HG03139 (cell line): ENCODE measurements at regions not wholly inside any gene's neighbourhood (a gene's known extent, or its start where the extent isn't known, plus 50 kb on each side); places are given as distances from the start of the nearest gene placed in this dataset.
"Not testable (repeated sequence)": the region's sequence is repeated elsewhere in the genome, so short reads cannot be mapped to it uniquely, and the experiment has no call there.

Source experiments
- ATAC-seq: cut with Tn5 transposase; IDR thresholded peaks from one replicate; pipeline ENCODE4 v1.9.1; 2021; ENCODE audit not compliant: unreplicated experiment

GRCh38 chr18:30245766-30246455, 796.6 kb downstream of the DSC3 start:
- ATAC-seq: no peak

DNA sequence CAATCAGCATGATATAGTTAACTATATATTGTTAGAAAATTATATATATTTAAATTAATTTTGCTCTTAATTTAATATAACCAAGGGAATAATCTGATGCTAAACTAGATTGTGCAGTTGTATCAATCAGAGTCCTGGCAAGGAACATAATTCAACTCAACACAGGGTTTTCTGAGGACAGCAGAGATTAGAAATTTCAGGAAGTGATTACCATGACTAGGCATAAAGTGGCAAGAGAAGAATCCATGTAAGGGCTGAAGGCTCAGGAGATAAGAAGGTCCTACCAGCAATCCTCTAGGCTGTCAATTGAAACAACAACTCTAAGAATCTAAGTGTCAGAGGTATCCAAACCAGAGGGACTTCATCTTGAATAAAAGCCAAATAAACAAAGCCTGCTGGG, 807.8 kb downstream of the DSC3 start:
- ATAC-seq: no peak

- no peak for ATAC-seq
Measured at GRCh38 chr18:30211112-30211511, 831.4 kb downstream of the DSC3 start.

- no peak for ATAC-seq
Measured at GRCh38 chr18:30208546-30208945, 834.0 kb downstream of the DSC3 start.

GRCh38 chr18:30192216-30192615, 850.3 kb downstream of the DSC3 start:
- no peak for ATAC-seq

- no peak for ATAC-seq
Measured at GRCh38 chr18:30186245-30186644, 856.3 kb downstream of the DSC3 start.

DNA sequence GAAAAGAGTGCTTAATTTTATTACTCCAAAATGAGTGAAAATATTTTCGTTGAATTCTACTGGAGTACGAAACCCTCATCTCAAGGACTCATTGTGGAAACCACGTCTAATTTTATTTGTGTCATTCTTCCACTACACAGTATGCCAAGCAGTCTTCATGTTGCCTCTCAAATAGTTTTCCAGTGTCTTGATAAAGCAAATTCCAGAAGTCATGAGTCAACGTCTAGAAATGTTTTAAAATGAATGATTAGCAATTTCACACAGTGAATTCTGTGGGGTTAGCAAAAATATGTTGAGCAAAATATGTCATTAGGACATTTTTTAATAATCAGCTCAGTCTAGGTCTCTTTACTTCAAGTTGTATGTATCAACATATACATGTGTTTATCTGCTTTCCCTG, 865.5 kb downstream of the DSC3 start:
- no peak for ATAC-seq

DNA sequence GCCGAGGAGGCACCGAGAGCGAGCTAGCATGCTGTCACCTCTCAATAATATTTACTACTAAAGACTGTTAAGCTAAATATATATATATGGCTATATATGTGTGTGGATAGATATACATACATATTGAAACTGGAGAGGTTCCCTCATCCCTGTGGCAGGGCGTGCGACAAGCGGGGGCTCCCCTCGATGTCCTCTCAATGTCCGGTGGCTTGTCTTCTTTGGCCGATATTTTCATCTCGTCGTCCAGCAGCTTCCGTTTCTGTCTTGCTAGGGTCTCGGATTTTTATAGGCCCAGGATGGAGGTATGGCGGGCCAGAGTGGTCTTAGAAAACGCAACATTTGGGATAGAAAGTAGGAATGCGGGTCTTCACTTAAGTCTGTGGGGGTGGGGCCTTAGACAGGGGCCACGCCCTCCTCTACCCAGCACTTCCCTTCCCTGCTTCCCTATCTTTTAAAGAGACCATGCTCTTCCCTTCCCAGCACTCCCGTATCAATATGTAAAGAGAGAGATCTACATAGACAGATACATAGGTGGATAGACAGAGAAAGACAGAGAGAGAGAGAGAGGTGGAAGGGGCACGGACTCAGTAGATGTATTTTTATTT, 866.8 kb downstream of the DSC3 start:
- no peak for ATAC-seq

- ATAC-seq: no peak
Measured at GRCh38 chr18:30175061-30175574, 867.4 kb downstream of the DSC3 start.

- ATAC-seq: no peak
Measured at GRCh38 chr18:30163573-30163972, 879.0 kb downstream of the DSC3 start.

GRCh38 chr18:30160124-30160523, 882.4 kb downstream of the DSC3 start:
- ATAC-seq: no peak

DNA sequence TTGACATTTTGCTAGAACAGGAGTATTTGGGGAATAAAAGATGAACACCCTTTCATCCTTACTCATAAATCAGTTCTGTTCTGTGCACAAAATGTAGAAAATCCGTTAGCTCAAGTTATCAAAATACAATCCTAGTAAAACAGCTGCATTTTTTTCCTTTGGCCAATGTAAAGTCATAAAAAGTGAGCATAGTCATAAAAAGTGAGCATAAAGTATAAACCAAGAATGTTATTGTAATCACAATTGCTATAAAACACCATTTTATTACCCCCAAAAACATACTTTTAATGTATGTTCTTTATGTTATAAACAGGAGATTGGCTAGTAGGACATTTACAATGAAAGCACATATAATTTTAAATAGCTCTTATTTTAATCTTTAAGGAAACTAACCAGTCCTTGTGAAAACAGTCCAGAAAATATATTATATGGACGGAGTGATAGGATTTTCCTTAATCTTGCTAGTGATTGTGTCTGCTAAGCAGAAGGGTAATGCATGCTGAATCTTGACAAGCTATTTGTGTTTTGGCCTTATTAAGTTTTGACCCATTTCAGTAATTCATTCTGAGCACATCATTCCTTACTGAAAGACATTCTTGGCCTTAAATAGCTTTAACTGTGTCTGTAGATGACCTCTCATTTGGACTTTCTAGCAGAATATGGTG, 891.8 kb downstream of the DSC3 start:
- no peak for ATAC-seq

DNA sequence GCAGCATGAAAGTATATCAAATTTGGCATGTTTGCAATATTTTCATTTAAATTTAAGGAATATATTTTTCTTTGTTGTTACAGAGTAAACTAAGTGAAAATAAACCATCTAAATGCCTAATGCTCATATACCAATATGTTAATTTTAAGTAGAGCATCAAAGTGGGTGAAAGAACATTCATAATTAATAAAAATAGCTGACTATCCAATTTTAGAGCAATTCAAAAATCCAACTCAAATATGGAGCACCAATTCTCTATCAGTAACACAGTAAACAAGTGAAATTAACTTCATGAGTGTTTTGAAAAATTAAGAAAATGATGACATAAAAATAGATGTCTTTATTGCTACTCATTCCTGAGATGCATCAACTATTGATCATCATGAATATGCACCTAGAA, 893.0 kb downstream of the DSC3 start:
- no peak for ATAC-seq

- no peak for ATAC-seq
Measured at GRCh38 chr18:30142870-30143269, 899.7 kb downstream of the DSC3 start.

DNA sequence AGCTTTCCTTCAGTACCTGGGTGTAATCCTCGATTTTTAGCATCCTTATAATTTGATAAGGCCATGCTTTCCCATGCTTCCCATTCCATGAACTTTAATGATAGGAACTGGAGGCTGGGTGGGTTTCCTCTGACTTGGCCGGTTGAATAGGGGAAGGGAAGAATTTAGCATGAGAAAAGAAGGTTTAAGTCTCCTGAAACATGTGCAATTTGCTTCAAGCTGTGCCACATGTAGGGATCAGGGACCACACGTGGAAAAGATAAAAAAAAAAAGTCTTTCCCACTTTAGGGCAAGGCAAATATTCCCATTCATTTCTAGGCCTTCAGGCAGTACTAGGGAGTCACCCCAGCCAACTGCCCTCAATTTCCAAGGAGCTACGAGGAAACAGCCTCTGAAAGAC, 900.3 kb downstream of the DSC3 start:
- ATAC-seq: no peak

- ATAC-seq: not testable (repeated sequence)
Measured at GRCh38 chr18:30141506-30141905, 901.0 kb downstream of the DSC3 start.

DNA sequence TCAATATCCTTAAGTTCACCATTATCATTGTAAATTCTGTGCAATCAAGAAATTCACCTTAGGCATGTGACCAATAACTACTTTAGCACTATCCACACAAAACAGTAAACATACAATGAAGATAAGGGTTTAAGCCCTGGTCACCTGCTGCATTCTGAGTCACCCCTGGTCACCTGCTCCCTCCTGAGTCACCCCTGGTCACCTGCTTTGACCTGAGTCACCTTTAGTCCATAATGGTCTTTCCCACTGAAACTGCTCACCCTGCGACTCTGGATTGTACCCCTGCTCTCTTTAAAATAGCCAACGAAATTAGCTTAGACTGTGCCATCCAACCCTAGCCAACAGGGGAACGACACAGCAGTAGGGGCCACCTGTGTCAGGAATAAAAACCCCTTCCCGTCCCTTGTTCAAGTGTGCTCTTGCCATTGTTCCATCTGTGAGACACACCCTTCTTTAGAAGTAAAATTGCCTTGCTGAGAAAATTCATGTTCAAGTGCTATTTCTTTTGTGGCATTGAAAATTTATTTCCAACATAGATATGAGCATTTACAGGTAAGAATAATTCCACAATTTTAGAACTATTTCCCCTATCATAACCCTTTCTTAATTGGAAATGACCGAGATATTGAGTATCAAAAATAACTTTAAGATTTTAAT, 902.8 kb downstream of the DSC3 start:
- no peak for ATAC-seq

- ATAC-seq: no peak
Measured at GRCh38 chr18:30135938-30136337, 906.6 kb downstream of the DSC3 start.

DNA sequence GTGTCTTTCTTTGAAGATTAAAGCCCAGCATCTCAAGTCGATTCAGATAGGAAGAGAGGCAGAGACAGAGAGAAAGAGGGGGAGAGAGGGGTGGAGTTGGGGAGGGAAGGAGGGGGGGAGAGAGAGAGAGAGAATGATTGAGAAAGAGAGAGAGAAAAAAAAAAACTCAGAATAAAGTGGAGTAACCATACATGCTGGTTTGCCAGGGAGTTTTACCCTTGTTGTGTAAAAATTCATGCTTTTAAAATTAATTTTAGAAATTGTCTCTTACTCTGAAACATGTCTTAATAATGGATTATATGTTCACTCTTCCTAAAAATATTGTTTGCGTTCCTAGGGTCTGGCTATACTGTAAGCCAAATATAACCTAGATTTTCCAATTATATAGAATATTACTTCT, 908.5 kb downstream of the DSC3 start:
- no peak for ATAC-seq

GRCh38 chr18:30132959-30133358, 909.6 kb downstream of the DSC3 start:
- ATAC-seq: no peak

DNA sequence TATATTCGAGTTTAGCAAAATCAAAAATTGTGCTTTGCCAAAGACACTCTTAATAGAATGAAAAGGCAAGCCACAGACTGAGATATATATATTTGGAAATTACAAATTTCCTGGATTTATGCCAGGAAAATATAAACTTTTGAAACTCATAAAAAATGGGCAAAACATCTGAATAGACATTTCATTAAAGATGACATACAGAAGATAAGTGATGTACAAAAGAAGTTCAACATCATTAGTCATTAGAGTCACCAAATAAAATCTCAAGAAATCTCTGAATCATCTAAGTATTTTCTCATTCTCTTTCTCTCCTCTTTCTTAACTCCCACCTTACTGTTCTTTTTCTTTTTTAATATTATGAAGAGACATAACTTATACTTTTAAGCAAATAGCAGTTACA, 921.1 kb downstream of the DSC3 start:
- no peak for ATAC-seq

DNA sequence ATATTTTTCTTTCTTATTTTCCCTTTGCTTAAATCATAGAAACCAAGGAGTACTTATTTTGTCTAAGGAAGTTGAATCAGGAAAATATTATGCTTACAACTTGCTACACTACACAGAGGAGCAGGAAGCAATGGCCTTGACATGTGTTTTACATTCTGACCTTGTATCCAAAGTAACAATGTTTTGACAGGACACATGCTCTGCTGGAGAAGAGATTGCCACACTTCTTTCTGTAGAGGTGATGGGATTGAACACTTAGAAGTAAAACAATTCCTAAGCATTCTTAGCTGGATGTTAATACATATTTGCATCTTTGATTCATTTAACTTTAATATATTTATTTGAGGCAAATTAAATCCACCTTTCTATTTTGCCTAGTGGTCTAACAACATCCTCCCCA, 929.1 kb downstream of the DSC3 start:
- no peak for ATAC-seq
